Body of pancreas (tissue), 4 donors: ENCODE measurements at regions not wholly inside any gene's neighbourhood (a gene's known extent, or its start where the extent isn't known, plus 50 kb on each side); places are given as distances from the start of the nearest gene placed in this dataset.

ENCODE experiments used
- CTCF ChIP-seq, 7 experiments: fragments of 450-650 bp in 4 of 7; fragments of 200-600 bp in 3 of 7; sonication (generic) in 3 of 7; IDR thresholded peaks; one replicate each; pipeline ENCODE4 v1.5.1; 2016 to 2019; ENCODE audit warnings: antibody characterized with exemption in 7 of 7
- POLR2A ChIP-seq, 3 donors: fragments of 450-650 bp; IDR thresholded peaks; one replicate each; pipeline ENCODE4 v1.6.1; 2016; ENCODE audit warnings: antibody characterized with exemption in 3 of 3, mild to moderate bottlenecking in 2 of 3

GRCh38 chr1:30135698-30136097 lies 587.7 kb downstream of the MATN1 start:
- TF ChIP-seq CTCF (IDR thresholded peaks at IDR 0.05) (no peak), POLR2A (IDR thresholded peaks at IDR 0.05) (no peak)
